ENCODE measurements at regions not wholly inside any gene's neighbourhood (a gene's known extent, or its start where the extent isn't known, plus 50 kb on each side); places are given as distances from the start of the nearest gene placed in this dataset.
A peak's percentile ranks its signal among the peaks of the same experiment; 100 is the strongest.
"Not testable (repeated sequence)": the region's sequence is repeated elsewhere in the genome, so short reads cannot be mapped to it uniquely, and the experiment has no call there.

- no peak for DNase-seq (ENCODE audit: low read depth)
- TF ChIP-seq, protein P1, sequence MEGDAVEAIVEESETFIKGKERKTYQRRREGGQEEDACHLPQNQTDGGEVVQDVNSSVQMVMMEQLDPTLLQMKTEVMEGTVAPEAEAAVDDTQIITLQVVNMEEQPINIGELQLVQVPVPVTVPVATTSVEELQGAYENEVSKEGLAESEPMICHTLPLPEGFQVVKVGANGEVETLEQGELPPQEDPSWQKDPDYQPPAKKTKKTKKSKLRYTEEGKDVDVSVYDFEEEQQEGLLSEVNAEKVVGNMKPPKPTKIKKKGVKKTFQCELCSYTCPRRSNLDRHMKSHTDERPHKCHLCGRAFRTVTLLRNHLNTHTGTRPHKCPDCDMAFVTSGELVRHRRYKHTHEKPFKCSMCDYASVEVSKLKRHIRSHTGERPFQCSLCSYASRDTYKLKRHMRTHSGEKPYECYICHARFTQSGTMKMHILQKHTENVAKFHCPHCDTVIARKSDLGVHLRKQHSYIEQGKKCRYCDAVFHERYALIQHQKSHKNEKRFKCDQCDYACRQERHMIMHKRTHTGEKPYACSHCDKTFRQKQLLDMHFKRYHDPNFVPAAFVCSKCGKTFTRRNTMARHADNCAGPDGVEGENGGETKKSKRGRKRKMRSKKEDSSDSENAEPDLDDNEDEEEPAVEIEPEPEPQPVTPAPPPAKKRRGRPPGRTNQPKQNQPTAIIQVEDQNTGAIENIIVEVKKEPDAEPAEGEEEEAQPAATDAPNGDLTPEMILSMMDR (conservative IDR thresholded peaks at IDR 0.05; ENCODE audit: low read depth, low read length), result no peak
- no peak overlapping the region for H3K4me3 ChIP-seq (ENCODE audit: low read depth, low read length)
Observed at GRCh38 chr12:28746734-28747325, 402.2 kb upstream of the FAR2 start.

DNA sequence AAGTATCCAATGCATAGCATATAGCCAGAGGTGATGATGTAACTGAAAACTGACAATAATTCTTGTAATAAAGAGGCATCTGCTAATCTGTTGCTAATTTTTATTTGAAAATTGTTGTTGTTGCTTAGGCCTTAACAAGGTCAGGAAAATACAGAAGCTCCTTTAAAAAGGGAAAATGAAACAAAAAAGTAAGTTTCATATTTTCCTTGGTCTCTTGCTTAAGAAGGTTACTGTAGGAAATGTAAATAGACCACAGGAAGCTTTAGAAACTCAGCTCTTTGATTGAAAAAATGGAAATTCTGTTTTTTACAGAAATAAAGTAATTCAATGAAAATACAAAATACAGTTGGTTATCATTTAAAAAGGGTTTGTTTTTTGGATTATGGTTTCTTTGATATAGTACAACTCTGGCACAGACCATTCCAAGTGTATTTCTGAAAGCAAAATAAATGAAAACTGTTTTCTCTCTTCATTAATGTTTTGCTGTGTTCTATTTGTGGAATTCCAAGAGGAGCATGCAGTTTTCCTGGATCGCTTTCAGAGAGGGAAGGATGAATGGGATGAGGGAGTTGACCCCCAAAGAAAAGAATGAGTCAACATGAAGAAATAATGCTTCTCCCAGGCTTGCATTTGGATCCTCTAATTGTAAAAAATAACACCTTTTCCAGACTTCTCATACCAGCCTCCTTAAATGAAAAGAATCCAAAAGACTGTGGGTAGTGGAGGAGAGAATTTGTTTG, 398.0 kb upstream of the FAR2 start:
- DNase-seq (ENCODE audit: low read depth), result no peak
- no peak overlapping the region for H3K4me3 ChIP-seq (ENCODE audit: low read depth, low read length)
- TF ChIP-seq, protein P1 (conservative IDR thresholded peaks at IDR 0.05; ENCODE audit: low read depth, low read length), result no peak

GRCh38 chr12:28755027-28755426, 394.1 kb upstream of the FAR2 start:
- no peak overlapping the region for H3K4me3 ChIP-seq (ENCODE audit: low read depth, low read length)
- DNase-seq (ENCODE audit: low read depth), result no peak
- TF ChIP-seq, protein P1 (conservative IDR thresholded peaks at IDR 0.05; ENCODE audit: low read depth, low read length), result no peak

DNA sequence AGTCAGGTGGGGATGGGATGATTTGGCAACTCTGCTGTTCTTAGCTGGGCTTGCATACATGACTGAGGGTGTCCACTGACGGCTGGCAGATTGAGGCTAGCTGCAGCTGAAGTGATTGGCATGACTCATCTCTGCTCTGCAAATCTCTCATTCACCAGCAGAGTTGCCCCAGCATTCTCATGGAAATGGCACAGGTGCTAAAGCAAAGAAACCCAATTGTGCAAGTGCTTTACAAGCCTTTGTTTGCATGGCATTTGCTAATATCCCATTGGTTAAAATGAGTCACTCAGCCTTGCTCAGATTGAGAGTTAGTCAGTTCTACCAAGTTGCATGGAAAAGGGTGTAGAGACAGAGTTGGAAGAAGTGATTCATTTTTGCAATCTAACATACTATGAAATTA, 389.7 kb upstream of the FAR2 start:
- TF ChIP-seq, protein P1 (conservative IDR thresholded peaks at IDR 0.05; ENCODE audit: low read depth, low read length), result peak; percentile 31
- no peak overlapping the region for H3K4me3 ChIP-seq (ENCODE audit: low read depth, low read length)
- peak; percentile 76 for DNase-seq (ENCODE audit: low read depth)

- not testable (repeated sequence) for H3K4me3 ChIP-seq (ENCODE audit: low read depth, low read length); DNase-seq (ENCODE audit: low read depth)
Observed at GRCh38 chr12:28760040-28760903, 388.8 kb upstream of the FAR2 start.

- not testable (repeated sequence) for H3K4me3 ChIP-seq (ENCODE audit: low read depth, low read length)
Observed at GRCh38 chr12:28761897-28762296, 387.2 kb upstream of the FAR2 start.

DNA sequence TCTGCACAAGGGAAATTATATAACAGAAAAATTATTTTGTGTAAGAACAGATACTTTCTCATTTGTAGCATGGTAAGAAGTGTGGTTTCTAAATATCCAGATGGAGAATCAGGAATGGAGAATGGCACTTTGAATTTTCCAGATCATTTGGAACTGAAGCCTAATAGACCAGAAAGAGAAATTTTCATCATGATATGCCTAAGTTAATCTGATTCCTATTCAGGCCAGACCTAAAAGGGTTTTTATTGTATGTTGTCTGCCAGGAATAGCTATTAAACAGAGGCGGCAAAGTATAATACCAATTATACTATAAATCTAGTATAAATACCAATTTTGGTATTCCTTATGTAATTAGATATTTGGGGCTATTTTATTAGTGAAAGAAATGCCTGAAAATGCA, 382.7 kb upstream of the FAR2 start:
- TF ChIP-seq, protein P1 (conservative IDR thresholded peaks at IDR 0.05; ENCODE audit: low read depth, low read length), result no peak
- DNase-seq (ENCODE audit: low read depth), result no peak
- H3K4me3 ChIP-seq (ENCODE audit: low read depth, low read length), result no peak overlapping the region

More at GRCh38 chr12:28761897-28762296, 387.2 kb upstream of the FAR2 start:
- not testable (repeated sequence) for DNase-seq (ENCODE audit: low read depth)

All from epithelial cell of proximal tubule (primary cell).